NT2/D1 (cell line): ENCODE measurements at regions not wholly inside any gene's neighbourhood (a gene's known extent, or its start where the extent isn't known, plus 50 kb on each side); places are given as distances from the start of the nearest gene placed in this dataset.

Source experiments
- SUZ12 ChIP-seq: IDR thresholded peaks from 2 replicates; pipeline ENCODE4 v1.6.1; 2011; ENCODE audit not compliant: insufficient read length, insufficient read depth; ENCODE audit errors: extremely low read depth
- YY1 ChIP-seq: IDR thresholded peaks from 2 replicates; pipeline ENCODE4 v1.6.1; 2011; ENCODE audit not compliant: insufficient read length, insufficient read depth
- ZNF274 ChIP-seq: IDR thresholded peaks from 2 replicates; pipeline ENCODE4 v1.6.1; 2011; ENCODE audit warnings: mild to moderate bottlenecking, low read depth, low read length

GRCh38 chr6:27139756-27140579 lies 107.5 kb upstream of the PRSS16 start:
- TF ChIP-seq YY1 (no peak), SUZ12 (no peak), ZNF274 (no peak)
